ENCODE measurements at regions not wholly inside any gene's neighbourhood (a gene's known extent, or its start where the extent isn't known, plus 50 kb on each side); places are given as distances from the start of the nearest gene placed in this dataset.

DNA sequence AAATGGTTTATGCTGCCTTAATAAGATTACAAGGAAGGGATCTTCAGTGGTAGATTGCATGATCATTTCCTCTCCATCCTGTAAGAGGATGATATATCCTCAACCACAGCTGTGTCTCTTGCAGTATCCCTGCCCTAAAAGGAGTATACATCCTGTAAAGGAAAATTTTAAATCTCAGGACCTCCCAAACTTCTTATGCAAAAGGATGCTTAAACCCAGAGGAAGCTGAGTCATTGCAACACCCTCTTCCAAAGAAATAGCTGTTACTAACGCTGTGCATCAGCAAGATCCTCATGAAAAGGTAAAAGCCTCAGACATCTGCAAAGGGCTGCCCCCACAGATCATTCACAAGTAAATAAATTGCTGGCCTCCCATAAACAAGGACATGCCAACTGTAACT lies 599.0 kb downstream of the PRELID2 start:
- ATAC-seq (no peak), DNase-seq (no peak)
- no peaks in the 10 kb centered on the region for H3K27me3 ChIP-seq
- no peaks in the 10 kb centered on the region for H3K36me3 ChIP-seq
- no peak overlapping the region for H3K27ac ChIP-seq
- no peaks in the 10 kb centered on the region for H3K9me3 ChIP-seq
- intact Hi-C loops (cut with DNase I), result loop anchor here in 1 of 10 donors (10.0 kb wide), 1 partner anchor 1031 kb away; no protein-coding TSS in a partner anchor
- no peak overlapping the region for H3K4me3 ChIP-seq
- 57 to 84% (median 58%) methylated on average over 1 of the region's 1 CpG for WGBS, 4 donors
- H3K4me1 ChIP-seq, result no peaks in the 10 kb centered on the region
- TF ChIP-seq, protein P1, sequence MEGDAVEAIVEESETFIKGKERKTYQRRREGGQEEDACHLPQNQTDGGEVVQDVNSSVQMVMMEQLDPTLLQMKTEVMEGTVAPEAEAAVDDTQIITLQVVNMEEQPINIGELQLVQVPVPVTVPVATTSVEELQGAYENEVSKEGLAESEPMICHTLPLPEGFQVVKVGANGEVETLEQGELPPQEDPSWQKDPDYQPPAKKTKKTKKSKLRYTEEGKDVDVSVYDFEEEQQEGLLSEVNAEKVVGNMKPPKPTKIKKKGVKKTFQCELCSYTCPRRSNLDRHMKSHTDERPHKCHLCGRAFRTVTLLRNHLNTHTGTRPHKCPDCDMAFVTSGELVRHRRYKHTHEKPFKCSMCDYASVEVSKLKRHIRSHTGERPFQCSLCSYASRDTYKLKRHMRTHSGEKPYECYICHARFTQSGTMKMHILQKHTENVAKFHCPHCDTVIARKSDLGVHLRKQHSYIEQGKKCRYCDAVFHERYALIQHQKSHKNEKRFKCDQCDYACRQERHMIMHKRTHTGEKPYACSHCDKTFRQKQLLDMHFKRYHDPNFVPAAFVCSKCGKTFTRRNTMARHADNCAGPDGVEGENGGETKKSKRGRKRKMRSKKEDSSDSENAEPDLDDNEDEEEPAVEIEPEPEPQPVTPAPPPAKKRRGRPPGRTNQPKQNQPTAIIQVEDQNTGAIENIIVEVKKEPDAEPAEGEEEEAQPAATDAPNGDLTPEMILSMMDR (IDR thresholded peaks at IDR 0.05), result no peak
- no peak for TF ChIP-seq POLR2A (IDR thresholded peaks at IDR 0.05)

GRCh38 chr5:145233461-145233860 lies 601.7 kb downstream of the PRELID2 start:
- ATAC-seq, result no peak
- Histone ChIP-seq H3K27me3 (no peaks in the 10 kb centered on the region), H3K4me1 (no peaks in the 10 kb centered on the region), H3K27ac (no peak overlapping the region), H3K9me3 (no peaks in the 10 kb centered on the region), H3K36me3 (no peaks in the 10 kb centered on the region), H3K4me3 (no peak overlapping the region)
- TF ChIP-seq, protein P1 (IDR thresholded peaks at IDR 0.05), result no peak
- TF ChIP-seq POLR2A (IDR thresholded peaks at IDR 0.05), result no peak
- intact Hi-C loops (cut with DNase I), result loop anchor here in 1 of 10 donors (10.0 kb wide), 1 partner anchor 1029 kb away; no protein-coding TSS in a partner anchor
- 77 to 80% (median 79%) methylated on average over 3 of the region's 3 CpGs for WGBS, 4 donors
- no peak for DNase-seq

GRCh38 chr5:145230781-145231180 lies 604.4 kb downstream of the PRELID2 start:
- H3K36me3 ChIP-seq, result no peaks in the 10 kb centered on the region
- ATAC-seq (no peak), DNase-seq (no peak)
- WGBS, 4 donors, result 89 to 95% (median 93%) methylated on average over 2 of the region's 2 CpGs
- TF ChIP-seq, protein P1 (IDR thresholded peaks at IDR 0.05), result no peak
- no peak for TF ChIP-seq POLR2A (IDR thresholded peaks at IDR 0.05)
- no peaks in the 10 kb centered on the region for H3K9me3 ChIP-seq
- no peaks in the 10 kb centered on the region for H3K27me3 ChIP-seq
- H3K4me3 ChIP-seq, result no peak overlapping the region
- H3K27ac ChIP-seq, result no peak overlapping the region
- no peaks in the 10 kb centered on the region for H3K4me1 ChIP-seq
- intact Hi-C loops (cut with DNase I), result loop anchor here in 1 of 10 donors (10.0 kb wide), 1 partner anchor 1026 kb away; no protein-coding TSS in a partner anchor

GRCh38 chr5:145228564-145228963 lies 606.6 kb downstream of the PRELID2 start:
- TF ChIP-seq, protein P1 (IDR thresholded peaks at IDR 0.05), result no peak
- no peak for TF ChIP-seq POLR2A (IDR thresholded peaks at IDR 0.05)
- no peaks in the 10 kb centered on the region for H3K27me3 ChIP-seq
- H3K9me3 ChIP-seq, result no peaks in the 10 kb centered on the region
- H3K4me1 ChIP-seq, result no peaks in the 10 kb centered on the region
- no peak overlapping the region for H3K27ac ChIP-seq
- ATAC-seq, result no peak
- no peak for DNase-seq
- intact Hi-C loops (cut with DNase I), result no loop called here
- 91 to 93% (median 92%) methylated on average over 10 of the region's 10 CpGs for WGBS, 4 donors
- H3K36me3 ChIP-seq, result no peaks in the 10 kb centered on the region
- no peak overlapping the region for H3K4me3 ChIP-seq

All from heart left ventricle (tissue), 16 donors.